Stomach (tissue), 4 donors: ENCODE measurements at regions not wholly inside any gene's neighbourhood (a gene's known extent, or its start where the extent isn't known, plus 50 kb on each side); places are given as distances from the start of the nearest gene placed in this dataset.
"Not testable (repeated sequence)": the region's sequence is repeated elsewhere in the genome, so short reads cannot be mapped to it uniquely, and the experiment has no call there.

Experiments used
- POLR2A ChIP-seq, 4 donors: fragments of 450-650 bp; IDR thresholded peaks; one replicate each; pipeline ENCODE4 v1.6.1; 2016; ENCODE audit warnings: antibody characterized with exemption in 4 of 4, control low read depth in 2 of 4, mild to moderate bottlenecking in 1 of 4, moderate library complexity in 1 of 4
- TF ChIP-seq, protein P1 (sequence below), 7 experiments: fragments of 450-650 bp in 4 of 7; fragments of 200-600 bp in 3 of 7; sonication (generic) in 3 of 7; IDR thresholded peaks; one replicate each; pipeline ENCODE4 v1.5.1; 2016 to 2019; ENCODE audit warnings: antibody characterized with exemption in 7 of 7, control low read depth in 2 of 7, mild to moderate bottlenecking in 1 of 7

- TF ChIP-seq, protein P1, sequence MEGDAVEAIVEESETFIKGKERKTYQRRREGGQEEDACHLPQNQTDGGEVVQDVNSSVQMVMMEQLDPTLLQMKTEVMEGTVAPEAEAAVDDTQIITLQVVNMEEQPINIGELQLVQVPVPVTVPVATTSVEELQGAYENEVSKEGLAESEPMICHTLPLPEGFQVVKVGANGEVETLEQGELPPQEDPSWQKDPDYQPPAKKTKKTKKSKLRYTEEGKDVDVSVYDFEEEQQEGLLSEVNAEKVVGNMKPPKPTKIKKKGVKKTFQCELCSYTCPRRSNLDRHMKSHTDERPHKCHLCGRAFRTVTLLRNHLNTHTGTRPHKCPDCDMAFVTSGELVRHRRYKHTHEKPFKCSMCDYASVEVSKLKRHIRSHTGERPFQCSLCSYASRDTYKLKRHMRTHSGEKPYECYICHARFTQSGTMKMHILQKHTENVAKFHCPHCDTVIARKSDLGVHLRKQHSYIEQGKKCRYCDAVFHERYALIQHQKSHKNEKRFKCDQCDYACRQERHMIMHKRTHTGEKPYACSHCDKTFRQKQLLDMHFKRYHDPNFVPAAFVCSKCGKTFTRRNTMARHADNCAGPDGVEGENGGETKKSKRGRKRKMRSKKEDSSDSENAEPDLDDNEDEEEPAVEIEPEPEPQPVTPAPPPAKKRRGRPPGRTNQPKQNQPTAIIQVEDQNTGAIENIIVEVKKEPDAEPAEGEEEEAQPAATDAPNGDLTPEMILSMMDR (IDR thresholded peaks at IDR 0.05), result not testable (repeated sequence)
- TF ChIP-seq POLR2A (IDR thresholded peaks at IDR 0.05), result not testable (repeated sequence)
These were observed 491.8 kb upstream of the POT1 start for GRCh38 chr7:125421407-125421806.
